OCI-LY3 (cell line): ENCODE measurements at regions not wholly inside any gene's neighbourhood (a gene's known extent, or its start where the extent isn't known, plus 50 kb on each side); places are given as distances from the start of the nearest gene placed in this dataset.

ENCODE experiments used
- EZH2phosphoT487 ChIP-seq: fragments of 200-600 bp; shearing (Covaris generic); IDR thresholded peaks from 2 replicates; pipeline ENCODE4 v1.6.1; 2018; ENCODE audit warnings: antibody characterized with exemption, mixed run types, low read depth
- TF ChIP-seq, protein P1 (sequence below): fragments of 200-600, 300-600 bp; sonication (generic); IDR thresholded peaks from 2 replicates; pipeline ENCODE4 v1.5.1; 2014; ENCODE audit warnings: antibody characterized with exemption, low read length, low read depth

DNA sequence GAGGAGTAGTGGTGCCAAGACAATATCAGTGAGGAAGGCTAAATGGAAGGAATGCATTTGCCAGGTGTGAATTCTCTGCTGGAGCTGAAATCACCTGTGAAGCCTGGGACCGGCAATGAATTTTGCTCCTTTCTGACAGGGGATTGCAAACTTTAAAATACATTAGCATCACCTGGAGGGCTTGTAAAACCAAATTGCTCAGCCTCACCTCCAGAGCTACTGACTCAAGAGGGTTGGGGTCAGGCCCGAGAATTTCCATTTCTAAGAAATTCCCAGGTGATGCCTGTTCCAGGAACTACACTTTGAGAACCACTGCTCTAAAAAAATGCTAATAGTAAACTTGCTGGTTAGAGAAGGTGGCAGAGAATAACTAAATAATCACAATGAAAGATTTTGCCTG, 445.6 kb upstream of the RBMS3 start:
- TF ChIP-seq, protein P1, sequence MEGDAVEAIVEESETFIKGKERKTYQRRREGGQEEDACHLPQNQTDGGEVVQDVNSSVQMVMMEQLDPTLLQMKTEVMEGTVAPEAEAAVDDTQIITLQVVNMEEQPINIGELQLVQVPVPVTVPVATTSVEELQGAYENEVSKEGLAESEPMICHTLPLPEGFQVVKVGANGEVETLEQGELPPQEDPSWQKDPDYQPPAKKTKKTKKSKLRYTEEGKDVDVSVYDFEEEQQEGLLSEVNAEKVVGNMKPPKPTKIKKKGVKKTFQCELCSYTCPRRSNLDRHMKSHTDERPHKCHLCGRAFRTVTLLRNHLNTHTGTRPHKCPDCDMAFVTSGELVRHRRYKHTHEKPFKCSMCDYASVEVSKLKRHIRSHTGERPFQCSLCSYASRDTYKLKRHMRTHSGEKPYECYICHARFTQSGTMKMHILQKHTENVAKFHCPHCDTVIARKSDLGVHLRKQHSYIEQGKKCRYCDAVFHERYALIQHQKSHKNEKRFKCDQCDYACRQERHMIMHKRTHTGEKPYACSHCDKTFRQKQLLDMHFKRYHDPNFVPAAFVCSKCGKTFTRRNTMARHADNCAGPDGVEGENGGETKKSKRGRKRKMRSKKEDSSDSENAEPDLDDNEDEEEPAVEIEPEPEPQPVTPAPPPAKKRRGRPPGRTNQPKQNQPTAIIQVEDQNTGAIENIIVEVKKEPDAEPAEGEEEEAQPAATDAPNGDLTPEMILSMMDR = no peak
- no peak for TF ChIP-seq EZH2phosphoT487
